Neuronal stem cell (in vitro differentiated cells): ENCODE measurements at regions not wholly inside any gene's neighbourhood (a gene's known extent, or its start where the extent isn't known, plus 50 kb on each side); places are given as distances from the start of the nearest gene placed in this dataset.

Experiments used
- DNase-seq: peaks from one replicate; pipeline ENCODE4 v3.0.0-alpha.2; 2013; ENCODE audit warnings: low spot score
- H2AFZ ChIP-seq: one replicate; pipeline ENCODE4 v1.6.1; 2013; ENCODE audit warnings: mild to moderate bottlenecking, low read length, inconsistent platforms
- H2AK5ac ChIP-seq: 2 replicates; pipeline ENCODE4 v1.6.1; 2013; ENCODE audit warnings: low read depth, mild to moderate bottlenecking, inconsistent platforms, low read length, moderate library complexity, mixed read lengths
- H2BK120ac ChIP-seq: 2 replicates; pipeline ENCODE4 v1.6.1; 2013; ENCODE audit warnings: low read depth, mild to moderate bottlenecking, inconsistent platforms, low read length, moderate library complexity, mixed read lengths
- H2BK12ac ChIP-seq: one replicate; pipeline ENCODE4 v1.6.1; 2013; ENCODE audit warnings: low read length, inconsistent platforms
- H2BK15ac ChIP-seq: 2 replicates; pipeline ENCODE4 v1.6.1; 2013; ENCODE audit warnings: mild to moderate bottlenecking, low read length, inconsistent platforms, mixed read lengths
- H2BK5ac ChIP-seq: one replicate; pipeline ENCODE4 v1.6.1; 2013; ENCODE audit warnings: inconsistent platforms, mild to moderate bottlenecking, low read length, moderate library complexity
- H3K14ac ChIP-seq: one replicate; pipeline ENCODE4 v1.6.1; 2013; ENCODE audit warnings: low read length, inconsistent platforms
- H3K18ac ChIP-seq: 2 replicates; pipeline ENCODE4 v1.6.1; 2013; ENCODE audit warnings: low read length, inconsistent platforms
- H3K23ac ChIP-seq: 2 replicates; pipeline ENCODE4 v1.6.1; 2013; ENCODE audit warnings: low read depth, mild to moderate bottlenecking, mixed read lengths, low read length, inconsistent platforms; ENCODE audit not compliant: poor library complexity
- H3K27ac ChIP-seq: replicated peaks from 3 replicates; pipeline ENCODE4 v1.5.1; 2013; ENCODE audit warnings: low read length, inconsistent platforms
- H3K27me3 ChIP-seq, 3 experiments: 2 replicates each; pipeline ENCODE4 v1.6.1; 2013; ENCODE audit warnings: low read length in 3 of 3, mild to moderate bottlenecking in 2 of 3, inconsistent platforms in 1 of 3, low read depth in 1 of 3, mixed read lengths in 1 of 3, moderate library complexity in 1 of 3; ENCODE audit not compliant: control insufficient read depth in 3 of 3, insufficient read depth in 3 of 3
- H3K36me3 ChIP-seq, 2 donors: replicated peaks in 1 of 2; 2 replicates each; pipeline ENCODE4 v1.6.1; 2013; ENCODE audit warnings: low read length in 2 of 2; ENCODE audit not compliant: control insufficient read depth in 2 of 2, insufficient read depth in 2 of 2
- H3K4ac ChIP-seq: 2 replicates; pipeline ENCODE4 v1.6.1; 2013; ENCODE audit warnings: inconsistent platforms, mild to moderate bottlenecking, low read length, moderate library complexity
- H3K4me1 ChIP-seq, 2 donors: 1 replicate in 1 of 2; 2 replicates in 1 of 2; pipeline ENCODE4 v1.6.1; 2013; ENCODE audit warnings: low read length in 2 of 2, low read depth in 1 of 2; ENCODE audit not compliant: control insufficient read depth in 2 of 2, insufficient read depth in 1 of 2
- H3K4me2 ChIP-seq: one replicate; pipeline ENCODE4 v1.6.1; 2013; ENCODE audit warnings: mild to moderate bottlenecking, low read length, inconsistent platforms; ENCODE audit not compliant: insufficient read depth, poor library complexity, severe bottlenecking
- H3K4me3 ChIP-seq, 2 donors: 2 replicates each; pipeline ENCODE4 v1.5.1; 2013; ENCODE audit warnings: low read length in 2 of 2, mild to moderate bottlenecking in 2 of 2, inconsistent platforms in 1 of 2, moderate library complexity in 1 of 2
- H3K79me1 ChIP-seq: one replicate; pipeline ENCODE4 v1.6.1; 2013; ENCODE audit warnings: low read depth, mild to moderate bottlenecking, inconsistent platforms, low read length, moderate library complexity
- H3K9ac ChIP-seq: one replicate; pipeline ENCODE4 v1.6.1; 2013; ENCODE audit warnings: mild to moderate bottlenecking, low read depth, low read length, inconsistent platforms; ENCODE audit not compliant: poor library complexity
- H3K9me3 ChIP-seq, 2 donors: replicated peaks in 1 of 2; 2 replicates each; pipeline versions ENCODE3 to v1.6.1; 2013; ENCODE audit warnings: low read length in 2 of 2, mild to moderate bottlenecking in 2 of 2, inconsistent platforms in 1 of 2, low read depth in 1 of 2, mixed read lengths in 1 of 2, moderate library complexity in 1 of 2; ENCODE audit not compliant: control insufficient read depth in 2 of 2, insufficient read depth in 1 of 2
- H4K8ac ChIP-seq: one replicate; pipeline ENCODE4 v1.6.1; 2013; ENCODE audit warnings: low read depth, mild to moderate bottlenecking, inconsistent platforms, low read length, moderate library complexity
- H4K91ac ChIP-seq: one replicate; pipeline ENCODE4 v1.6.1; 2013; ENCODE audit warnings: low read length, low read depth, mild to moderate bottlenecking, inconsistent platforms; ENCODE audit not compliant: poor library complexity
- WGBS, 2 donors: extraction: QIAGEN DNeasy Blood & Tissue Kit; methylation state at CpG; one replicate each; pipeline ENCODE4 v1.1.7; 2013; ENCODE audit warnings: missing lambda C conversion rate in 2 of 2, mixed read lengths in 1 of 2; ENCODE audit not compliant: insufficient read length in 2 of 2, insufficient replicate concordance in 1 of 2; ENCODE audit errors: extremely low coverage in 2 of 2; 5-methylcytosine and 5-hydroxymethylcytosine counted together

- no peak overlapping the region for H3K9ac ChIP-seq
- no peak overlapping the region for H2BK12ac ChIP-seq
- H2BK5ac ChIP-seq: no peak overlapping the region
- H3K14ac ChIP-seq: no peak overlapping the region
- no peaks in the 10 kb centered on the region for H3K9me3 ChIP-seq
- WGBS, 2 donors: no CpG with 5 or more reads among the region's 4 CpGs
- H3K4me2 ChIP-seq: no peak overlapping the region
- no peak overlapping the region for H3K23ac ChIP-seq
- H3K18ac ChIP-seq: no peak overlapping the region
- H3K79me1 ChIP-seq: no peaks in the 10 kb centered on the region
- H3K27me3 ChIP-seq: no peaks in the 10 kb centered on the region
- H3K4me3 ChIP-seq: no peak overlapping the region
- H2BK15ac ChIP-seq: no peak overlapping the region
- H3K27ac ChIP-seq: no peak overlapping the region
- no peak overlapping the region for H4K91ac ChIP-seq
- no peak overlapping the region for H2BK120ac ChIP-seq
- H2AK5ac ChIP-seq: no peak overlapping the region
- H4K8ac ChIP-seq: no peak overlapping the region
- H3K4ac ChIP-seq: no peak overlapping the region
- no peaks in the 10 kb centered on the region for H3K36me3 ChIP-seq
- no peak for DNase-seq
- no peak overlapping the region for H2AFZ ChIP-seq
- peaks cover 3 to 6% of the 10 kb centered on the region in 2 donors for H3K4me1 ChIP-seq
Observed at GRCh38 chr5:158200619-158201018, 341.7 kb upstream of the CLINT1 start.

DNA sequence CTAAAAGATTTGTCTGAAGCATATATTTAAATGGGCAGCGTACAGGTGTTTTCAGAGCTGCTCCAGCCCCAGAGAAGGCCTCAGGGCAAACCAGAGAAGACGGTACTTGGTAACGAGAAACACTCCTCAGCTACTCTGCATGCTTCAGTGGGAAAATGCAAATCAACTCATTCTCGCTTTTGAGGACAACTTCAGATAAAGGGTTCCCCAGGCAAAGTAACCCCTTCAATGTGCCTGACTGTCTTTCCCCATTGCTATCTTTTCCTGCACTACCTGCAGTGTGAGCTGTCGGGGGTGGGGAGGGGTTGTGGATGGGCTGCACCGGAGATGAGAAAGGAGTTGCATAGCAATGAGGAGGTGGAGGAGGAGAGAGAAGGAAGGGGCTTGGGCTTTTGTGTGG, 339.7 kb upstream of the CLINT1 start:
- Histone ChIP-seq H3K4me2 (no peak overlapping the region), H3K4me1 (peaks cover 3 to 15% of the 10 kb centered on the region in 2 donors)
- no CpG with 5 or more reads among the region's 6 CpGs for WGBS, 2 donors

DNA sequence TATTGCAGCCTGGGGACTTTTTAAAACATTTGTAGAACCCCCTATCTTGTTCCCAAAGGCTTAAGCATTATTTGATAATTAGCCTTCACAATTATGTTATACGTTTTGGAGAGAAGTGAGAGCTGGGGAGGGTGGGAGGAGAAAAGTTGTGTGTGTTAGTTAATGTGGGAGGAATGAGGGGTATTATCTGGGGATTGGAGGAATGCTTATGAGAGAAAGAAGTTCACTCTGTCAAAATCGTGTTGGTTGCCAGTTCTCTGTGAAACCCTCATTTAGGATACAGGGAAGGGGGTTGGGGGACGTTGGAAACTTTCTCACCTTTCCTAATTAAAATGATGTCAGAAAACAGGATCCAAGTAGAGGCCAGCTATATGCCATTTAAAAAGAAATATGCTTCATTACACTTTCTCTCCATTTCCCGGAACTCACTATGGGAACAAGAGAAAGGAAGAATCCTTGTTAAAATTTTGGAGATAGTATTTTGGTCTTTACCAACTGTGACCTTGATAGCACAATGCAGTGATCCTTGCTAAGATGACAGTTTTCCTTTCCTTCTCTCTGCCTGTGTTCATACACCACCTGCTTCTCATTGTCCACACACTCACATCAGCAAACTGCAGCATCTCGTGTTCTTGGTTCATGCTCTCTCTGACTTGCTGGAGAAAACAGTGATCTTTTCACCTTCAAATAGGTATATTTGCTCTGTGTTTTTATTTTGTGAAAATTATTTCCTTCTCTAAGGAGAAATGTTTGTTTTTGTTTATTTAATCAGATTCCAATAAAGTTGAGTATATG, 336.7 kb upstream of the CLINT1 start:
- no peak overlapping the region for H3K27ac ChIP-seq
- DNase-seq: no peak
- no peaks in the 10 kb centered on the region for H3K27me3 ChIP-seq
- no peak overlapping the region for H3K18ac ChIP-seq
- no peak overlapping the region for H2BK120ac ChIP-seq
- H2BK5ac ChIP-seq: no peak overlapping the region
- no peak overlapping the region for H4K91ac ChIP-seq
- H2AK5ac ChIP-seq: no peak overlapping the region
- no peak overlapping the region for H3K14ac ChIP-seq
- no peak overlapping the region for H2BK15ac ChIP-seq
- no peak overlapping the region for H3K23ac ChIP-seq
- peaks cover 0 to 1% of the 10 kb centered on the region in 2 donors for H3K9me3 ChIP-seq
- H3K79me1 ChIP-seq: no peaks in the 10 kb centered on the region
- no peak overlapping the region for H3K4me3 ChIP-seq
- no peak overlapping the region for H3K9ac ChIP-seq
- H3K36me3 ChIP-seq: no peaks in the 10 kb centered on the region
- H3K4me1 ChIP-seq: peaks cover 3 to 12% of the 10 kb centered on the region in 2 donors
- no peak overlapping the region for H2AFZ ChIP-seq
- H3K4ac ChIP-seq: no peak overlapping the region
- H4K8ac ChIP-seq: no peak overlapping the region
- no peak overlapping the region for H3K4me2 ChIP-seq
- 100% methylated on average over 1 of the region's 5 CpGs; no CpG with 5 or more reads in 1 of the 2 donors for WGBS, 2 donors
- no peak overlapping the region for H2BK12ac ChIP-seq

More for the DNA sequence above, 339.7 kb upstream of the CLINT1 start:
- Histone ChIP-seq H2BK5ac (no peak overlapping the region), H3K14ac (no peak overlapping the region), H2BK15ac (no peak overlapping the region), H3K9ac (no peak overlapping the region), H3K27ac (no peak overlapping the region), H3K27me3 (no peaks in the 10 kb centered on the region), H4K8ac (no peak overlapping the region), H3K4me3 (no peak overlapping the region), H3K79me1 (no peaks in the 10 kb centered on the region), H3K9me3 (no peaks in the 10 kb centered on the region), H2AFZ (no peak overlapping the region), H3K23ac (no peak overlapping the region), H3K36me3 (no peaks in the 10 kb centered on the region), H2AK5ac (no peak overlapping the region), H2BK12ac (no peak overlapping the region), H2BK120ac (no peak overlapping the region), H4K91ac (no peak overlapping the region), H3K18ac (no peak overlapping the region), H3K4ac (no peak overlapping the region)
- no peak for DNase-seq

DNA sequence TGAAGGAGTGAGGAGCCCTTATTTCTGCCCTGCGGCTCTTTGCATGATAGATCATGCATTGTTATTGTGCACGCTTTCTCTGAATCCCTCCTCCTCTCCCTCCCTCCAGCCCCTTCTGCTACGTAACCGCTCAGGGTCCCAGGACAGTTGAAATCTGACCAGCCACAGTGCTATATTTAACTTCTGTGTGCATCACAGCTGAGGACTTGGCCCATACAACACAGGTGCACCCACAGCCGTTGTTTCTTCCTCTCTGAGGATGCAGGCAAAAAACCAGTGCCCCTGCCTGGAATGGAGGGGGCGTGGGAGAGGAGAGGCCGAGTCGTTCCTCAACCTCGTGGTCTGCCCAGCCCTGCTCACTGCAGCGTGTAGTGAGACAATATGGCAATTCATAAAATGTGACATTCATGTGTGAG, 335.6 kb upstream of the CLINT1 start:
- WGBS, 2 donors: no CpG with 5 or more reads among the region's 10 CpGs
- no peak overlapping the region for H4K91ac ChIP-seq
- no peak overlapping the region for H2BK12ac ChIP-seq
- no peak overlapping the region for H3K23ac ChIP-seq
- H3K27me3 ChIP-seq: no peaks in the 10 kb centered on the region
- no peak overlapping the region for H2AK5ac ChIP-seq
- peak overlapping the region; percentile 86 for H3K18ac ChIP-seq
- DNase-seq: no peak
- no peak overlapping the region for H2BK120ac ChIP-seq
- peaks cover 3 to 12% of the 10 kb centered on the region in 2 donors for H3K4me1 ChIP-seq
- H2BK15ac ChIP-seq: peak overlapping the region; percentile 97
- H3K9ac ChIP-seq: no peak overlapping the region
- H3K4ac ChIP-seq: no peak overlapping the region
- H2BK5ac ChIP-seq: no peak overlapping the region
- no peak overlapping the region for H3K4me2 ChIP-seq
- H3K4me3 ChIP-seq: no peak overlapping the region
- peak overlapping the region; percentile 44 for H4K8ac ChIP-seq
- H2AFZ ChIP-seq: no peak overlapping the region
- H3K27ac ChIP-seq: no peak overlapping the region
- H3K36me3 ChIP-seq: no peaks in the 10 kb centered on the region
- H3K79me1 ChIP-seq: no peaks in the 10 kb centered on the region
- H3K9me3 ChIP-seq: peaks cover 0 to 1% of the 10 kb centered on the region in 2 donors
- H3K14ac ChIP-seq: no peak overlapping the region
